ENCODE measurements at regions not wholly inside any gene's neighbourhood (a gene's known extent, or its start where the extent isn't known, plus 50 kb on each side); places are given as distances from the start of the nearest gene placed in this dataset.

GRCh38 chr14:24695265-24696241, 61.6 kb upstream of the GZMB start:
- no peak overlapping the region for H3K4me3 ChIP-seq (ENCODE audit: low read depth, low read length)
- no peak for DNase-seq
- no peak for TF ChIP-seq CTCF (IDR thresholded peaks at IDR 0.05; ENCODE audit: low read depth, low read length)
- no peaks in the 10 kb centered on the region for H3K4me1 ChIP-seq
- H3K9me3 ChIP-seq, result no peaks in the 10 kb centered on the region
- no peaks in the 10 kb centered on the region for H3K27me3 ChIP-seq
- H3K36me3 ChIP-seq, result no peaks in the 10 kb centered on the region

- DNase-seq, result no peak
- no peaks in the 10 kb centered on the region for H3K36me3 ChIP-seq
- no peak for TF ChIP-seq CTCF (IDR thresholded peaks at IDR 0.05; ENCODE audit: low read depth, low read length)
- H3K4me3 ChIP-seq (ENCODE audit: low read depth, low read length), result no peak overlapping the region
- H3K4me1 ChIP-seq, result no peaks in the 10 kb centered on the region
- H3K9me3 ChIP-seq, result no peaks in the 10 kb centered on the region
- H3K27me3 ChIP-seq, result no peaks in the 10 kb centered on the region
Observed at GRCh38 chr14:24694680-24695079, 60.7 kb upstream of the GZMB start.

DNA sequence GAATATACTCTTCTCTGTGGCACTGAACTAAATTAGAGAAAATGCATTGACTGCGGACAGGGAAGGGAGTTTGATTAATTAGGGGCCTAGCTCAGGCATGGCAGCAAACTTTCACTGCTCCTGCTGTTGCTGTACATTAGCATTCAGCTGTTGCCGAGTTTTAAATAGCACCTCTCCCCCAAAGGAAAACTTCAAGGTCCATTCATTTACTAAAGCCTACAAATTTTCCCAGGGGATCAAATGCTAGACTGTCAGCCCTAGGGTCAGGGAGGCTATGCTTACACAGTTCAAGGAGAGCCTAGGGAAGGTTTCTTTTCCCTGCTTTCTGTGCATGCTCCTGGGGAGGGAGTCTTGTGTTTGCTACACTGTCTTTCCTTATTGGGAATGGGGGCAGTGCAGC, 60.0 kb upstream of the GZMB start:
- TF ChIP-seq CTCF (IDR thresholded peaks at IDR 0.05; ENCODE audit: low read depth, low read length), result no peak
- no peak overlapping the region for H3K4me3 ChIP-seq (ENCODE audit: low read depth, low read length)
- no peaks in the 10 kb centered on the region for H3K9me3 ChIP-seq
- H3K4me1 ChIP-seq, result no peaks in the 10 kb centered on the region
- H3K27me3 ChIP-seq, result no peaks in the 10 kb centered on the region
- H3K36me3 ChIP-seq, result no peaks in the 10 kb centered on the region
- no peak for DNase-seq

DNA sequence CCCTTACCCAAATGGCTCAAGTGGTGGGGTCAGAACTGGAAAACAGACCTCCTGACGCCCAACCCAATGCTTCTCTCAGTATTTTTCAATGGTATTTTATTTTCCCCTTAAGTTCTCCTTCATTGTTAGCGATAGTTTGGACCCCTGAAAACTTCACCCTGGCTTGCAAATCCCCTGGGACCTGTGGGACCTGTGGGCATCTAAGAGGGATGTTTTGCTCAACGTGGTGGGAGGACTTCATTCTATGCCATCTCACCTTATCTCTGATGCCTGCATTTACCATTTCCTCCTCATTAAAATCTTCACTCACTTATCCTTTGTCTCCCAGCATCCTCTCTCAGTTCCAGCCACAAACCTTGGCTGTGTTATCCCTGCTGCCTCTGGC, 59.4 kb upstream of the GZMB start:
- no peaks in the 10 kb centered on the region for H3K4me1 ChIP-seq

GRCh38 chr14:24692382-24693352, 58.7 kb upstream of the GZMB start:
- Histone ChIP-seq H3K4me1 (no peaks in the 10 kb centered on the region), H3K9me3 (no peaks in the 10 kb centered on the region), H3K36me3 (no peaks in the 10 kb centered on the region), H3K27me3 (no peaks in the 10 kb centered on the region), H3K4me3 (ENCODE audit: low read depth, low read length) (no peak overlapping the region)
- TF ChIP-seq CTCF (IDR thresholded peaks at IDR 0.05; ENCODE audit: low read depth, low read length), result no peak
- DNase-seq, result no peak

More for the DNA sequence above, 59.4 kb upstream of the GZMB start:
- H3K36me3 ChIP-seq, result no peaks in the 10 kb centered on the region
- DNase-seq, result no peak
- no peak for TF ChIP-seq CTCF (IDR thresholded peaks at IDR 0.05; ENCODE audit: low read depth, low read length)
- H3K9me3 ChIP-seq, result no peaks in the 10 kb centered on the region
- H3K27me3 ChIP-seq, result no peaks in the 10 kb centered on the region
- H3K4me3 ChIP-seq (ENCODE audit: low read depth, low read length), result no peak overlapping the region

All from BE2C (cell line).